ENCODE measurements at regions not wholly inside any gene's neighbourhood (a gene's known extent, or its start where the extent isn't known, plus 50 kb on each side); places are given as distances from the start of the nearest gene placed in this dataset.
A peak's percentile ranks its signal among the peaks of the same experiment; 100 is the strongest.

- Histone ChIP-seq H2AFZ (ENCODE audit: low read depth, low read length) (no peak overlapping the region), H3K4me3 (ENCODE audit: low read depth in 1 of 2, low read length in 2 of 2) (no peak overlapping the region), H3K27ac (ENCODE audit: low read length) (no peak overlapping the region), H4K20me1 (ENCODE audit: insufficient read depth, low read length) (no peaks in the 10 kb centered on the region), H3K36me3 (ENCODE audit: insufficient read depth, low read length) (no peaks in the 10 kb centered on the region), H3K4me2 (ENCODE audit: insufficient read depth, low read length) (no peak overlapping the region), H3K4me1 (ENCODE audit: insufficient read depth, low read length) (no peaks in the 10 kb centered on the region), H3K27me3 (ENCODE audit: insufficient read depth, low read length, poor library complexity) (no peaks in the 10 kb centered on the region), H3K9me3 (ENCODE audit: insufficient read depth, low read length, severe bottlenecking) (no peaks in the 10 kb centered on the region), H3K79me2 (ENCODE audit: insufficient read depth, low read length) (no peaks in the 10 kb centered on the region), H3K9ac (ENCODE audit: low read depth, low read length) (no peak overlapping the region)
- ATAC-seq (ENCODE audit: insufficient read depth, low read depth) (no peak), DNase-seq (no peak)
- TF ChIP-seq, protein P1, sequence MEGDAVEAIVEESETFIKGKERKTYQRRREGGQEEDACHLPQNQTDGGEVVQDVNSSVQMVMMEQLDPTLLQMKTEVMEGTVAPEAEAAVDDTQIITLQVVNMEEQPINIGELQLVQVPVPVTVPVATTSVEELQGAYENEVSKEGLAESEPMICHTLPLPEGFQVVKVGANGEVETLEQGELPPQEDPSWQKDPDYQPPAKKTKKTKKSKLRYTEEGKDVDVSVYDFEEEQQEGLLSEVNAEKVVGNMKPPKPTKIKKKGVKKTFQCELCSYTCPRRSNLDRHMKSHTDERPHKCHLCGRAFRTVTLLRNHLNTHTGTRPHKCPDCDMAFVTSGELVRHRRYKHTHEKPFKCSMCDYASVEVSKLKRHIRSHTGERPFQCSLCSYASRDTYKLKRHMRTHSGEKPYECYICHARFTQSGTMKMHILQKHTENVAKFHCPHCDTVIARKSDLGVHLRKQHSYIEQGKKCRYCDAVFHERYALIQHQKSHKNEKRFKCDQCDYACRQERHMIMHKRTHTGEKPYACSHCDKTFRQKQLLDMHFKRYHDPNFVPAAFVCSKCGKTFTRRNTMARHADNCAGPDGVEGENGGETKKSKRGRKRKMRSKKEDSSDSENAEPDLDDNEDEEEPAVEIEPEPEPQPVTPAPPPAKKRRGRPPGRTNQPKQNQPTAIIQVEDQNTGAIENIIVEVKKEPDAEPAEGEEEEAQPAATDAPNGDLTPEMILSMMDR (IDR thresholded peaks at IDR 0.05; ENCODE audit: borderline replicate concordance, extremely low read depth, low read length, poor library complexity, severe bottlenecking) = no peak
- TF ChIP-seq EZH2 (IDR thresholded peaks at IDR 0.05; ENCODE audit: borderline replicate concordance, low read depth, low read length, severe bottlenecking) = no peak
These were observed 157.9 kb upstream of the FREM2 start for GRCh38 chr13:38528986-38529385.

- Histone ChIP-seq H3K27me3 (ENCODE audit: insufficient read depth, low read length, poor library complexity) (no peaks in the 10 kb centered on the region), H3K27ac (ENCODE audit: low read length) (no peak overlapping the region), H3K4me3 (ENCODE audit: low read depth in 1 of 2, low read length in 2 of 2) (no peak overlapping the region), H3K9ac (ENCODE audit: low read depth, low read length) (no peak overlapping the region), H2AFZ (ENCODE audit: low read depth, low read length) (no peak overlapping the region), H3K9me3 (ENCODE audit: insufficient read depth, low read length, severe bottlenecking) (no peaks in the 10 kb centered on the region), H3K79me2 (ENCODE audit: insufficient read depth, low read length) (no peaks in the 10 kb centered on the region), H3K4me1 (ENCODE audit: insufficient read depth, low read length) (no peaks in the 10 kb centered on the region), H3K4me2 (ENCODE audit: insufficient read depth, low read length) (no peak overlapping the region), H3K36me3 (ENCODE audit: insufficient read depth, low read length) (no peaks in the 10 kb centered on the region), H4K20me1 (ENCODE audit: insufficient read depth, low read length) (no peaks in the 10 kb centered on the region)
- ATAC-seq (ENCODE audit: insufficient read depth, low read depth) (no peak), DNase-seq (no peak)
- no peak for TF ChIP-seq EZH2 (IDR thresholded peaks at IDR 0.05; ENCODE audit: borderline replicate concordance, low read depth, low read length, severe bottlenecking)
- TF ChIP-seq, protein P1 (IDR thresholded peaks at IDR 0.05; ENCODE audit: borderline replicate concordance, extremely low read depth, low read length, poor library complexity, severe bottlenecking) = peak; percentile 17
These were observed 156.4 kb upstream of the FREM2 start for GRCh38 chr13:38530492-38530891.

DNA sequence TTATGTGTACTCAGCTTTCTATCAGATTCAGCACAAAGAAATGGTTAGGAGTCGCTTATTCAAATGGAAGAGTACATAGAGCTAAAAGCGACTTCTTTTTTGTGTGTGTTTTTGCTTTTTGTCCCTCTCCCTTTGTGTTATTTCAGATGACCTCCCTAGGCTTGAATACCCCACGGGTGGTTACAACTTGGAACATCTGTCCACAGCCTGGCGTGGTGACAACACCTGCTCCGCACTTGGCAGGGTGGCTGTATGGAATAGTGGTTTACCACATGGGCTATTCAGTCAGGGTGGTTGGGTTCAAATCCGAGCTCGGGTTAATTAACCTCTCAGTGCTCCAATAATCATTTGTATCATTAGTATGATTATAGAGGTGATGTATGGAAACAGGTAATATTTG, 151.6 kb upstream of the FREM2 start:
- Histone ChIP-seq H3K27me3 (ENCODE audit: insufficient read depth, low read length, poor library complexity) (no peaks in the 10 kb centered on the region), H3K4me3 (ENCODE audit: low read depth in 1 of 2, low read length in 2 of 2) (no peak overlapping the region), H3K27ac (ENCODE audit: low read length) (no peak overlapping the region), H3K79me2 (ENCODE audit: insufficient read depth, low read length) (no peaks in the 10 kb centered on the region), H4K20me1 (ENCODE audit: insufficient read depth, low read length) (no peaks in the 10 kb centered on the region), H3K36me3 (ENCODE audit: insufficient read depth, low read length) (no peaks in the 10 kb centered on the region), H3K9me3 (ENCODE audit: insufficient read depth, low read length, severe bottlenecking) (no peaks in the 10 kb centered on the region), H3K9ac (ENCODE audit: low read depth, low read length) (no peak overlapping the region), H3K4me2 (ENCODE audit: insufficient read depth, low read length) (no peak overlapping the region), H3K4me1 (ENCODE audit: insufficient read depth, low read length) (no peaks in the 10 kb centered on the region), H2AFZ (ENCODE audit: low read depth, low read length) (no peak overlapping the region)
- no peak for TF ChIP-seq EZH2 (IDR thresholded peaks at IDR 0.05; ENCODE audit: borderline replicate concordance, low read depth, low read length, severe bottlenecking)
- TF ChIP-seq, protein P1 (IDR thresholded peaks at IDR 0.05; ENCODE audit: borderline replicate concordance, extremely low read depth, low read length, poor library complexity, severe bottlenecking) = no peak
- DNase-seq (no peak), ATAC-seq (ENCODE audit: insufficient read depth, low read depth) (no peak)

GRCh38 chr13:38537051-38537450, 149.8 kb upstream of the FREM2 start:
- H4K20me1 ChIP-seq (ENCODE audit: insufficient read depth, low read length) = no peaks in the 10 kb centered on the region
- H3K27ac ChIP-seq (ENCODE audit: low read length) = no peak overlapping the region
- no peak for DNase-seq
- no peaks in the 10 kb centered on the region for H3K4me1 ChIP-seq (ENCODE audit: insufficient read depth, low read length)
- TF ChIP-seq, protein P1 (IDR thresholded peaks at IDR 0.05; ENCODE audit: borderline replicate concordance, extremely low read depth, low read length, poor library complexity, severe bottlenecking) = no peak
- no peak for TF ChIP-seq EZH2 (IDR thresholded peaks at IDR 0.05; ENCODE audit: borderline replicate concordance, low read depth, low read length, severe bottlenecking)
- H3K4me3 ChIP-seq (ENCODE audit: low read depth in 1 of 2, low read length in 2 of 2) = no peak overlapping the region
- no peaks in the 10 kb centered on the region for H3K9me3 ChIP-seq (ENCODE audit: insufficient read depth, low read length, severe bottlenecking)
- no peak overlapping the region for H2AFZ ChIP-seq (ENCODE audit: low read depth, low read length)
- no peak overlapping the region for H3K4me2 ChIP-seq (ENCODE audit: insufficient read depth, low read length)
- H3K9ac ChIP-seq (ENCODE audit: low read depth, low read length) = no peak overlapping the region
- no peak for ATAC-seq (ENCODE audit: insufficient read depth, low read depth)
- no peaks in the 10 kb centered on the region for H3K79me2 ChIP-seq (ENCODE audit: insufficient read depth, low read length)
- H3K36me3 ChIP-seq (ENCODE audit: insufficient read depth, low read length) = no peaks in the 10 kb centered on the region
- H3K27me3 ChIP-seq (ENCODE audit: insufficient read depth, low read length, poor library complexity) = no peaks in the 10 kb centered on the region
